ENCODE measurements at regions not wholly inside any gene's neighbourhood (a gene's known extent, or its start where the extent isn't known, plus 50 kb on each side); places are given as distances from the start of the nearest gene placed in this dataset.

- no peak overlapping the region for H3K27ac ChIP-seq (ENCODE audit: low read length)
- H3K4me3 ChIP-seq (ENCODE audit: low read length) = no peak overlapping the region
- H3K9ac ChIP-seq (ENCODE audit: low read length) = no peak overlapping the region
- no peaks in the 10 kb centered on the region for H3K79me2 ChIP-seq (replicated peaks; ENCODE audit: insufficient read depth, low read length)
- no peaks in the 10 kb centered on the region for H3K9me3 ChIP-seq (ENCODE audit: low read length)
- H3K36me3 ChIP-seq (ENCODE audit: insufficient read depth, low read length) = no peaks in the 10 kb centered on the region
- H3K4me2 ChIP-seq (ENCODE audit: low read length) = no peak overlapping the region
- no peaks in the 10 kb centered on the region for H3K27me3 ChIP-seq (ENCODE audit: insufficient read depth, low read depth, low read length)
- no peaks in the 10 kb centered on the region for H3K9me2 ChIP-seq (ENCODE audit: insufficient read depth, low read length)
- TF ChIP-seq CTCF (IDR thresholded peaks at IDR 0.05; ENCODE audit: poor library complexity, severe bottlenecking) = no peak
- TF ChIP-seq TAF1 (IDR thresholded peaks at IDR 0.05; ENCODE audit: low read depth) = no peak
- no peak for TF ChIP-seq REST (IDR thresholded peaks at IDR 0.05; ENCODE audit: borderline replicate concordance)
- no peak for TF ChIP-seq SMC3 (conservative IDR thresholded peaks at IDR 0.05; ENCODE audit: poor library complexity)
- no peak for TF ChIP-seq RAD21 (conservative IDR thresholded peaks at IDR 0.05)
- no peak for TF ChIP-seq MXI1 (conservative IDR thresholded peaks at IDR 0.05; ENCODE audit: poor library complexity, severe bottlenecking)
- no peak for TF ChIP-seq POLR2AphosphoS5 (IDR thresholded peaks at IDR 0.05)
- TF ChIP-seq EP300 (conservative IDR thresholded peaks at IDR 0.05; ENCODE audit: poor library complexity, severe bottlenecking) = no peak
- no peak for TF ChIP-seq EZH2 (IDR thresholded peaks at IDR 0.05; ENCODE audit: borderline replicate concordance, insufficient read depth, low read length, poor library complexity, severe bottlenecking)
- no peaks in the 10 kb centered on the region for H4K20me1 ChIP-seq (ENCODE audit: insufficient read depth)
- no peak overlapping the region for H2AFZ ChIP-seq (ENCODE audit: low read depth, low read length)
- H3F3A ChIP-seq (ENCODE audit: insufficient read depth, low read length, poor library complexity, severe bottlenecking) = no peaks in the 10 kb centered on the region
Observed at GRCh38 chr2:7819316-7819715, 862.5 kb upstream of the ID2 start.

GRCh38 chr2:7819850-7820249 lies 862.0 kb upstream of the ID2 start:
- TF ChIP-seq REST (IDR thresholded peaks at IDR 0.05; ENCODE audit: borderline replicate concordance) (no peak), SMC3 (conservative IDR thresholded peaks at IDR 0.05; ENCODE audit: poor library complexity) (no peak), MXI1 (conservative IDR thresholded peaks at IDR 0.05; ENCODE audit: poor library complexity, severe bottlenecking) (no peak), POLR2AphosphoS5 (IDR thresholded peaks at IDR 0.05) (no peak), TAF1 (IDR thresholded peaks at IDR 0.05; ENCODE audit: low read depth) (no peak), EP300 (conservative IDR thresholded peaks at IDR 0.05; ENCODE audit: poor library complexity, severe bottlenecking) (no peak), RAD21 (conservative IDR thresholded peaks at IDR 0.05) (no peak), EZH2 (IDR thresholded peaks at IDR 0.05; ENCODE audit: borderline replicate concordance, insufficient read depth, low read length, poor library complexity, severe bottlenecking) (no peak), CTCF (IDR thresholded peaks at IDR 0.05; ENCODE audit: poor library complexity, severe bottlenecking) (no peak)
- H3K4me3 ChIP-seq (ENCODE audit: low read length) = no peak overlapping the region
- no peak overlapping the region for H2AFZ ChIP-seq (ENCODE audit: low read depth, low read length)
- no peak overlapping the region for H3K4me2 ChIP-seq (ENCODE audit: low read length)
- no peaks in the 10 kb centered on the region for H3K36me3 ChIP-seq (ENCODE audit: insufficient read depth, low read length)
- H3K27ac ChIP-seq (ENCODE audit: low read length) = no peak overlapping the region
- H3K9me3 ChIP-seq (ENCODE audit: low read length) = no peaks in the 10 kb centered on the region
- H3K9me2 ChIP-seq (ENCODE audit: insufficient read depth, low read length) = no peaks in the 10 kb centered on the region
- H3K79me2 ChIP-seq (replicated peaks; ENCODE audit: insufficient read depth, low read length) = no peaks in the 10 kb centered on the region
- no peaks in the 10 kb centered on the region for H3K27me3 ChIP-seq (ENCODE audit: insufficient read depth, low read depth, low read length)
- H3F3A ChIP-seq (ENCODE audit: insufficient read depth, low read length, poor library complexity, severe bottlenecking) = no peaks in the 10 kb centered on the region
- no peaks in the 10 kb centered on the region for H4K20me1 ChIP-seq (ENCODE audit: insufficient read depth)
- H3K9ac ChIP-seq (ENCODE audit: low read length) = no peak overlapping the region

All from neural cell (in vitro differentiated cells).